WTC11 (cell line): ENCODE measurements at regions not wholly inside any gene's neighbourhood (a gene's known extent, or its start where the extent isn't known, plus 50 kb on each side); places are given as distances from the start of the nearest gene placed in this dataset.

Experiments used
- ATAC-seq: fragments of 200-7000 bp; cut with Tn5 transposase; 2 replicates; pipeline ENCODE4 v1.10.0; 2021; ENCODE audit warnings: mild to moderate bottlenecking, moderate library complexity
- CTCF ChIA-PET: fragments of 300-600 bp; sonication (Branson Sonifier 250); formaldehyde crosslinking; loops from one replicate; lab custom pipeline; 2021; ENCODE audit warnings: antibody characterized with exemption; lab: Charles Lee
- POLR2A ChIA-PET: fragments of 350-600 bp; sonication (Branson Sonifier 250); formaldehyde crosslinking; loops from one replicate; lab custom pipeline; 2021; ENCODE audit warnings: antibody characterized with exemption; lab: Charles Lee
- DNase-seq: peaks from one replicate; pipeline ENCODE4 v3.0.0; 2021; ENCODE audit warnings: low spot score
- H3K27ac Mint-ChIP-seq: 2 replicates; pipeline ENCODE4 v1.8.0; 2021; ENCODE audit warnings: mixed read lengths
- H3K27me3 Mint-ChIP-seq: 2 replicates; pipeline ENCODE4 v1.8.0; 2021; ENCODE audit warnings: low read depth, mild to moderate bottlenecking, moderate library complexity, mixed read lengths
- H3K36me3 Mint-ChIP-seq: 2 replicates; pipeline ENCODE4 v1.8.0; 2021; ENCODE audit warnings: mixed read lengths
- H3K4me1 Mint-ChIP-seq: 2 replicates; pipeline ENCODE4 v1.8.0; 2022; ENCODE audit warnings: mixed read lengths
- H3K4me3 Mint-ChIP-seq: 2 replicates; pipeline ENCODE4 v1.8.0; 2021; ENCODE audit warnings: mild to moderate bottlenecking, moderate library complexity, mixed read lengths
- H3K9me3 Mint-ChIP-seq: 2 replicates; pipeline ENCODE4 v1.8.0; 2021; ENCODE audit warnings: mixed read lengths
- CREM ChIP-seq: sonication (generic); formaldehyde crosslinking; IDR thresholded peaks from 2 replicates; pipeline ENCODE4 v1.8.1; 2022; ENCODE audit warnings: mild to moderate bottlenecking, missing genetic modification reagents, moderate library complexity
- ELF4 ChIP-seq: sonication (generic); formaldehyde crosslinking; IDR thresholded peaks from 2 replicates; pipeline ENCODE4 v1.8.1; 2022; ENCODE audit warnings: low read depth, mild to moderate bottlenecking, moderate library complexity, missing genetic modification reagents
- ESRRA ChIP-seq: sonication (generic); formaldehyde crosslinking; IDR thresholded peaks from 2 replicates; pipeline ENCODE4 v1.8.1; 2022; ENCODE audit warnings: mild to moderate bottlenecking, missing genetic modification reagents, borderline replicate concordance
- FOXK1 ChIP-seq: sonication (generic); formaldehyde crosslinking; IDR thresholded peaks from 2 replicates; pipeline ENCODE4 v1.8.0; 2022; ENCODE audit warnings: mild to moderate bottlenecking, moderate library complexity, missing genetic modification reagents
- FOXP1 ChIP-seq: sonication (generic); formaldehyde crosslinking; IDR thresholded peaks from 2 replicates; pipeline ENCODE4 v1.8.0; 2022; ENCODE audit warnings: missing genetic modification reagents, mild to moderate bottlenecking, moderate library complexity, borderline replicate concordance
- HMGA2 ChIP-seq: fragments of 250-450 bp; sonication (Bioruptor Pico); IDR thresholded peaks from 2 replicates; pipeline ENCODE4 v1.4.0; 2021; ENCODE audit warnings: mild to moderate bottlenecking, moderate library complexity
- MXD4 ChIP-seq: fragments of 250-450 bp; sonication (Bioruptor Pico); IDR thresholded peaks from 2 replicates; pipeline ENCODE4 v1.8.0; 2021; ENCODE audit warnings: mild to moderate bottlenecking, moderate library complexity, borderline replicate concordance
- RELA ChIP-seq: sonication (generic); formaldehyde crosslinking; IDR thresholded peaks from 2 replicates; pipeline ENCODE4 v1.8.1; 2022; ENCODE audit warnings: missing genetic modification reagents, mild to moderate bottlenecking, borderline replicate concordance
- SMAD4 ChIP-seq: sonication (generic); formaldehyde crosslinking; IDR thresholded peaks from 2 replicates; pipeline ENCODE4 v1.8.0; 2022; ENCODE audit warnings: mild to moderate bottlenecking, missing genetic modification reagents
- SOX15 ChIP-seq: fragments of 250-450 bp; sonication (Bioruptor Pico); IDR thresholded peaks from 2 replicates; pipeline ENCODE4 v1.9.0; 2021; ENCODE audit warnings: mild to moderate bottlenecking
- SP1 ChIP-seq: sonication (generic); formaldehyde crosslinking; conservative IDR thresholded peaks from 2 replicates; pipeline ENCODE4 v1.8.1; 2022; ENCODE audit warnings: missing genetic modification reagents
- TCF7 ChIP-seq: sonication (generic); formaldehyde crosslinking; IDR thresholded peaks from 2 replicates; pipeline ENCODE4 v1.8.0; 2022; ENCODE audit warnings: mild to moderate bottlenecking, low read depth, missing genetic modification reagents, moderate library complexity
- TEAD1 ChIP-seq: sonication (generic); formaldehyde crosslinking; IDR thresholded peaks from 2 replicates; pipeline ENCODE4 v1.8.0; 2022; ENCODE audit warnings: mild to moderate bottlenecking, missing genetic modification reagents
- TEAD4 ChIP-seq: sonication (generic); formaldehyde crosslinking; IDR thresholded peaks from 2 replicates; pipeline ENCODE4 v1.8.0; 2022; ENCODE audit warnings: mild to moderate bottlenecking, missing genetic modification reagents
- TF ChIP-seq, protein P1 (sequence below): fragments of 250-450 bp; sonication (Bioruptor Pico); conservative IDR thresholded peaks from 2 replicates; pipeline ENCODE4 v1.9.0; 2021; ENCODE audit warnings: mild to moderate bottlenecking
- TF ChIP-seq, protein P2 (sequence below): sonication (generic); formaldehyde crosslinking; IDR thresholded peaks from 2 replicates; pipeline ENCODE4 v1.8.1; 2022; ENCODE audit warnings: low read depth, missing genetic modification reagents, borderline replicate concordance
- TF ChIP-seq, protein P3 (sequence below): sonication (generic); formaldehyde crosslinking; conservative IDR thresholded peaks from 2 replicates; pipeline ENCODE4 v1.8.1; 2022; ENCODE audit warnings: mild to moderate bottlenecking, missing genetic modification reagents
- TF ChIP-seq, protein P4 (sequence below): sonication (generic); formaldehyde crosslinking; IDR thresholded peaks from 2 replicates; pipeline ENCODE4 v1.8.1; 2023; ENCODE audit warnings: mild to moderate bottlenecking, missing genetic modification reagents
- TF ChIP-seq, protein P5 (sequence below): sonication (generic); formaldehyde crosslinking; IDR thresholded peaks from 2 replicates; pipeline ENCODE4 v1.8.1; 2022; ENCODE audit warnings: missing genetic modification reagents, borderline replicate concordance
- TF ChIP-seq, protein P6 (sequence below): fragments of 250-450 bp; sonication (Bioruptor Pico); IDR thresholded peaks from 2 replicates; pipeline ENCODE4 v1.9.0; 2021; ENCODE audit warnings: moderate library complexity, mild to moderate bottlenecking, inconsistent platforms, borderline replicate concordance
- TF ChIP-seq, protein P7 (sequence below): sonication (generic); formaldehyde crosslinking; IDR thresholded peaks from 2 replicates; pipeline ENCODE4 v1.8.1; 2023; ENCODE audit warnings: mild to moderate bottlenecking, moderate library complexity, missing genetic modification reagents

DNA sequence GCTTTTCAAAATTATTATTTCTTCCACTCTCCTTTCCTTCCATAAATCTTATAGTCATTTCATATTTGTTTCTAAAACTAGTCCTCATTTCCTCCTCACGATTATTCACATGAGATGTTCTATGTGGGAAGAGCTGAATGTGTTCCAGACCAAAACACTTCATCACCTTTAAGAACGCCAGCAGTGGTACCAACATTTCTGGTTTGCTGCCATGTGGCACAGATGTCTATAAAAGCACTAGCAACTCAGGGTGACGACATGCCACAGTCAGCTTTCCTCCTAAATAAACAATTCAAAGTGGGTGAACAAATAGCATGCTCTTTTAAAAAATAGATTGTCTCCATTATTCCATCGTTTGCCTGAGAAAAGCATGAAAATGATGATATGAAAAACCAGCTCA is 1217.8 kb upstream of the ADGRL2 start (continued):
- TF ChIP-seq SOX15 (CRISPR knock-in tag) (no peak), CREM (CRISPR knock-in tag) (no peak), TEAD4 (CRISPR knock-in tag) (no peak), FOXK1 (CRISPR knock-in tag) (no peak)

DNA sequence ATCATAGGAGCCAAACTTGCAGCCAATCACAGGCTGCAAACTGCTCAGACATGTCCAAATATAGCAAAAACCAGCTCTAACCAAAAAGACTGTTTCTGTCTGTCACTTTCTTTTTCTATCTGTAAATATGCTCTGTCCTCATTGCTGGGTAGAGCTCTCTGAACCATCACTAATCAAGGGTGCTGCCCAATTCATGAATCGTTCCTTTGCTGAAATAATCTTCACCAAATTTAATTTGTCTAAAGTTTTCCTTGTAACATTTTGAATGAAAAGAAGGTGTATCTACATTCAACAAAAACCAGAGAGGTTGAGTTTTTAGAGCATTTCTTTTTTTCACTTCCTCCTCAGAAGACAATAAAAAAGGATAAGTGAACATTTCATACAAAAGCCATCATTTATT is 1221.7 kb upstream of the ADGRL2 start:
- H3K27ac Mint-ChIP-seq = no peak overlapping the region
- H3K9me3 Mint-ChIP-seq = peaks cover 25% of the 10 kb centered on the region
- ATAC-seq (no peak), DNase-seq (no peak)
- ChIA-PET POLR2A (no interaction called here), CTCF (no interaction called here)
- TF ChIP-seq, protein P1, sequence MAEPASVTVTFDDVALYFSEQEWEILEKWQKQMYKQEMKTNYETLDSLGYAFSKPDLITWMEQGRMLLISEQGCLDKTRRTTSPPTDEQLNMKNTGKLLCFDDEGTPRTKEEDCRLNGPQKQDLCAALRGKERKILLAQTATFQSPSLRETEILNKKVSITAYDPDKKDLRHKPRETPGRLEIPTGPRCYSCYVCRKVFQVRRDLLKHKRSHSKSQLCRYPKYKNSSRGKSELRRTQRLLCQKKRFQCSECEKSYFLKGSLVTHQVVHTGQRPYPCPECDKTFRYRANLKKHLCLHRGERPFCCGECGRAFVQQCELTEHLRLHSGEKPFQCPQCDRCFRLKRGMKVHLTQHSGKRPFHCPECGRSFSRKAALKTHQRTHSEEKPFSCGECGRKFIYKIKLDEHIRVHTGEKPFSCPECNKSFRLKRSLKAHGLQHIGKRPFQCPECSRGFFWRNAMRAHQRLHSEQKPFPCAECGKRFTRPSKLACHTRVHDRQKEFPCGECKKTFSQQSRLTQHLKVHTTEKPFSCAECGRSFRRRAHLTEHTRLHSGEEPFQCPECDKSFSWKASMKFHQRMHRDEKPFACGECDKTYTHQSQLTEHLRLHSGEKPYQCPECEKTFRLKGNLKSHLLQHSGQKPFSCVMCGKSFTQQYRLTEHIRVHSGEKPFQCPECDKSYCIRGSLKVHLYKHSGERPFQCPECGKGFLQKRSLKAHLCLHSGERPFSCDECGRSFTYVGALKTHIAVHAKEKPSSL (CRISPR knock-in tag) = no peak
- H3K36me3 Mint-ChIP-seq = peaks cover 18% of the 10 kb centered on the region
- no peak overlapping the region for H3K4me3 Mint-ChIP-seq
- H3K27me3 Mint-ChIP-seq = no peaks in the 10 kb centered on the region
- no peaks in the 10 kb centered on the region for H3K4me1 Mint-ChIP-seq

DNA sequence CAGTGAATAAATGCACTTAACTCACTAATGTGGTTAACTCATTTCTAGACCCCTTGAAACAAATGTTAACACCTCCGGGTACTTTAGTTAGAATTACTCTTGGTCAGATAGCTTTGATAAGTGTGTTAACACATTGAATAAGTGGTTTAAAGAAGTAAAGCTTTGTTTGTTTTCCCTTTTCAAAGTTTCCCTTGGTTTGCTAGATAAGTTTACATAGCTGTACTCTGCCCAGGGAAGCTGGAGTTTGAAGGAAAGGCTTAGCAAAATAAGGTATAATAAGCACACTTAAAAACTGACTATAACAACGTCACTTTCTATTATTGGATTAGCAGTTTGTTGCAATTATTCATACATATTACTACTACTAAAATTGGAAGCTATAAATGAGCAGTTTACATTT is 1233.9 kb upstream of the ADGRL2 start:
- Mint-ChIP-seq H3K36me3 (no peaks in the 10 kb centered on the region), H3K9me3 (no peaks in the 10 kb centered on the region), H3K27ac (no peak overlapping the region), H3K4me3 (no peak overlapping the region), H3K27me3 (no peaks in the 10 kb centered on the region), H3K4me1 (peaks cover 9% of the 10 kb centered on the region)
- CTCF ChIA-PET = no interaction called here
- POLR2A ChIA-PET = no interaction called here
- DNase-seq (no peak), ATAC-seq (no peak)
- TF ChIP-seq SMAD4 (CRISPR knock-in tag) (no peak), HMGA2 (CRISPR knock-in tag) (no peak), ELF4 (no peak), SP1 (no peak), TCF7 (CRISPR knock-in tag) (no peak), FOXP1 (no peak), MXD4 (CRISPR knock-in tag) (no peak), ESRRA (CRISPR knock-in tag) (no peak), RELA (no peak), TEAD1 (no peak)
- TF ChIP-seq, protein P2, sequence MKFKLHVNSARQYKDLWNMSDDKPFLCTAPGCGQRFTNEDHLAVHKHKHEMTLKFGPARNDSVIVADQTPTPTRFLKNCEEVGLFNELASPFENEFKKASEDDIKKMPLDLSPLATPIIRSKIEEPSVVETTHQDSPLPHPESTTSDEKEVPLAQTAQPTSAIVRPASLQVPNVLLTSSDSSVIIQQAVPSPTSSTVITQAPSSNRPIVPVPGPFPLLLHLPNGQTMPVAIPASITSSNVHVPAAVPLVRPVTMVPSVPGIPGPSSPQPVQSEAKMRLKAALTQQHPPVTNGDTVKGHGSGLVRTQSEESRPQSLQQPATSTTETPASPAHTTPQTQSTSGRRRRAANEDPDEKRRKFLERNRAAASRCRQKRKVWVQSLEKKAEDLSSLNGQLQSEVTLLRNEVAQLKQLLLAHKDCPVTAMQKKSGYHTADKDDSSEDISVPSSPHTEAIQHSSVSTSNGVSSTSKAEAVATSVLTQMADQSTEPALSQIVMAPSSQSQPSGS (CRISPR knock-in tag) = no peak
- TF ChIP-seq, protein P3, sequence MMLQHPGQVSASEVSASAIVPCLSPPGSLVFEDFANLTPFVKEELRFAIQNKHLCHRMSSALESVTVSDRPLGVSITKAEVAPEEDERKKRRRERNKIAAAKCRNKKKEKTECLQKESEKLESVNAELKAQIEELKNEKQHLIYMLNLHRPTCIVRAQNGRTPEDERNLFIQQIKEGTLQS (CRISPR knock-in tag) = no peak
- TF ChIP-seq, protein P1 (CRISPR knock-in tag) = no peak
- TF ChIP-seq, protein P4, sequence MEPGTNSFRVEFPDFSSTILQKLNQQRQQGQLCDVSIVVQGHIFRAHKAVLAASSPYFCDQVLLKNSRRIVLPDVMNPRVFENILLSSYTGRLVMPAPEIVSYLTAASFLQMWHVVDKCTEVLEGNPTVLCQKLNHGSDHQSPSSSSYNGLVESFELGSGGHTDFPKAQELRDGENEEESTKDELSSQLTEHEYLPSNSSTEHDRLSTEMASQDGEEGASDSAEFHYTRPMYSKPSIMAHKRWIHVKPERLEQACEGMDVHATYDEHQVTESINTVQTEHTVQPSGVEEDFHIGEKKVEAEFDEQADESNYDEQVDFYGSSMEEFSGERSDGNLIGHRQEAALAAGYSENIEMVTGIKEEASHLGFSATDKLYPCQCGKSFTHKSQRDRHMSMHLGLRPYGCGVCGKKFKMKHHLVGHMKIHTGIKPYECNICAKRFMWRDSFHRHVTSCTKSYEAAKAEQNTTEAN = no peak
- TF ChIP-seq, protein P5, sequence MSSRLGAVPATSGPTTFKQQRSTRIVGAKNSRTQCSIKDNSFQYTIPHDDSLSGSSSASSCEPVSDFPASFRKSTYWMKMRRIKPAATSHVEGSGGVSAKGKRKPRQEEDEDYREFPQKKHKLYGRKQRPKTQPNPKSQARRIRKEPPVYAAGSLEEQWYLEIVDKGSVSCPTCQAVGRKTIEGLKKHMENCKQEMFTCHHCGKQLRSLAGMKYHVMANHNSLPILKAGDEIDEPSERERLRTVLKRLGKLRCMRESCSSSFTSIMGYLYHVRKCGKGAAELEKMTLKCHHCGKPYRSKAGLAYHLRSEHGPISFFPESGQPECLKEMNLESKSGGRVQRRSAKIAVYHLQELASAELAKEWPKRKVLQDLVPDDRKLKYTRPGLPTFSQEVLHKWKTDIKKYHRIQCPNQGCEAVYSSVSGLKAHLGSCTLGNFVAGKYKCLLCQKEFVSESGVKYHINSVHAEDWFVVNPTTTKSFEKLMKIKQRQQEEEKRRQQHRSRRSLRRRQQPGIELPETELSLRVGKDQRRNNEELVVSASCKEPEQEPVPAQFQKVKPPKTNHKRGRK (CRISPR knock-in tag) = no peak
- TF ChIP-seq, protein P6, sequence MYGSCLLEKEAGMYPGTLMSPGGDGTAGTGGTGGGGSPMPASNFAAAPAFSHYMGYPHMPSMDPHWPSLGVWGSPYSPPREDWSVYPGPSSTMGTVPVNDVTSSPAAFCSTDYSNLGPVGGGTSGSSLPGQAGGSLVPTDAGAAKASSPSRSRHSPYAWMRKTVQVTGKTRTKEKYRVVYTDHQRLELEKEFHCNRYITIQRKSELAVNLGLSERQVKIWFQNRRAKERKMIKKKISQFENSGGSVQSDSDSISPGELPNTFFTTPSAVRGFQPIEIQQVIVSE (CRISPR knock-in tag) = no peak
- TF ChIP-seq, protein P7, sequence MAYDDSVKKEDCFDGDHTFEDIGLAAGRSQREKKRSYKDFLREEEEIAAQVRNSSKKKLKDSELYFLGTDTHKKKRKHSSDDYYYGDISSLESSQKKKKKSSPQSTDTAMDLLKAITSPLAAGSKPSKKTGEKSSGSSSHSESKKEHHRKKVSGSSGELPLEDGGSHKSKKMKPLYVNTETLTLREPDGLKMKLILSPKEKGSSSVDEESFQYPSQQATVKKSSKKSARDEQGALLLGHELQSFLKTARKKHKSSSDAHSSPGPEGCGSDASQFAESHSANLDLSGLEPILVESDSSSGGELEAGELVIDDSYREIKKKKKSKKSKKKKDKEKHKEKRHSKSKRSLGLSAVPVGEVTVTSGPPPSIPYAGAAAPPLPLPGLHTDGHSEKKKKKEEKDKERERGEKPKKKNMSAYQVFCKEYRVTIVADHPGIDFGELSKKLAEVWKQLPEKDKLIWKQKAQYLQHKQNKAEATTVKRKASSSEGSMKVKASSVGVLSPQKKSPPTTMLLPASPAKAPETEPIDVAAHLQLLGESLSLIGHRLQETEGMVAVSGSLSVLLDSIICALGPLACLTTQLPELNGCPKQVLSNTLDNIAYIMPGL (CRISPR knock-in tag) = no peak
